GM12878 (cell line): ENCODE measurements at regions not wholly inside any gene's neighbourhood (a gene's known extent, or its start where the extent isn't known, plus 50 kb on each side); places are given as distances from the start of the nearest gene placed in this dataset.

Experiments
- ATAC-seq: fragments of 200-7000 bp; cut with Tn5 transposase; 3 replicates; pipeline ENCODE4 v1.9.1; 2020; ENCODE audit warnings: mild to moderate bottlenecking, moderate library complexity
- BruUV-seq: library from RNA; stranded (reverse); fragments of 400-500 nt; replicated peaks from 2 replicates; lab custom pipeline; 2021; lab: Mats Ljungman, UMichigan
- CTCF ChIA-PET: fragments of 300-600 bp; sonication (Branson Sonifier 250); formaldehyde crosslinking; extraction: SDS; loops from one replicate; lab custom pipeline; 2021; ENCODE audit warnings: inconsistent platforms; lab: Yijun Ruan, JAX
- POLR2A ChIA-PET: fragments of 350-600 bp; formaldehyde crosslinking; extraction: SDS; loops from one replicate; lab custom pipeline; 2021; ENCODE audit warnings: inconsistent platforms; lab: Charles Lee
- RAD21 ChIA-PET: fragments of 300-600 bp; sonication (Branson Sonifier 250); formaldehyde crosslinking; loops from one replicate; lab custom pipeline; 2023; ENCODE audit warnings: antibody characterized with exemption; ENCODE audit not compliant: unreplicated experiment; lab: Charles Lee
- SMC1A ChIA-PET: fragments of 300-600 bp; sonication (Branson Sonifier 250); formaldehyde crosslinking; loops from one replicate; lab custom pipeline; 2023; ENCODE audit not compliant: unreplicated experiment, uncharacterized antibody; lab: Charles Lee
- DNase-seq: peaks from one replicate; pipeline ENCODE4 v3.0.0-alpha.2; 2011; ENCODE audit warnings: low read depth, low spot score
- FAIRE-seq: peaks from 3 replicates; lab custom pipeline; 2011; peaks lifted over from hg19 to GRCh38; lab: Jason Lieb, UNC
- H2AFZ ChIP-seq: 2 replicates; pipeline ENCODE4 v1.6.0; 2011; ENCODE audit warnings: low read depth, low read length, control low read depth; ENCODE audit not compliant: control insufficient read depth
- H3K27ac ChIP-seq: 2 replicates; pipeline ENCODE4 v1.5.1; 2011; ENCODE audit warnings: control low read depth; ENCODE audit not compliant: control insufficient read depth, insufficient read depth
- H3K27me3 ChIP-seq, 2 experiments: replicated peaks in 1 of 2; 2 replicates each; pipeline versions ENCODE4 v1.6.0 to v1.6.1; 2011; ENCODE audit warnings: low read length in 1 of 2; ENCODE audit not compliant: control insufficient read depth in 2 of 2, insufficient read depth in 2 of 2
- H3K36me3 ChIP-seq, 2 experiments: 2 replicates each; pipeline ENCODE4 v1.5.1; 2011; ENCODE audit warnings: low read length in 1 of 2; ENCODE audit not compliant: control insufficient read depth in 2 of 2, insufficient read depth in 2 of 2
- H3K4me1 ChIP-seq: 2 replicates; pipeline ENCODE4 v1.6.1; 2011; ENCODE audit warnings: mild to moderate bottlenecking, low read length, moderate library complexity, mixed read lengths; ENCODE audit not compliant: control insufficient read depth, insufficient read depth
- H3K4me2 ChIP-seq: 2 replicates; pipeline ENCODE4 v1.6.0; 2011; ENCODE audit warnings: control low read depth; ENCODE audit not compliant: control insufficient read depth, insufficient read depth
- H3K4me3 ChIP-seq: fragments of 200-600 bp; sonication (generic); 2 replicates; pipeline ENCODE4 v1.5.1; 2016
- H3K79me2 ChIP-seq: 2 replicates; pipeline ENCODE4 v1.6.0; 2011; ENCODE audit warnings: low read length; ENCODE audit not compliant: control insufficient read depth, insufficient read depth
- H3K9ac ChIP-seq: 2 replicates; pipeline ENCODE4 v1.8.0; 2011; ENCODE audit warnings: low read length, control low read depth, mixed read lengths; ENCODE audit not compliant: control insufficient read depth, insufficient read depth
- H3K9me3 ChIP-seq: replicated peaks from 3 replicates; pipeline ENCODE4 v1.5.1; 2011; ENCODE audit warnings: mild to moderate bottlenecking, low read length; ENCODE audit not compliant: control insufficient read depth, insufficient read depth
- H4K20me1 ChIP-seq: 2 replicates; pipeline ENCODE4 v1.6.0; 2011; ENCODE audit not compliant: control insufficient read depth, insufficient read depth
- ATF3 ChIP-seq: IDR thresholded peaks from 2 replicates; pipeline ENCODE4 v1.6.1; 2011; ENCODE audit warnings: low read depth, mild to moderate bottlenecking, low read length, moderate library complexity, borderline replicate concordance; ENCODE audit errors: extremely low read depth
- JUND ChIP-seq: IDR thresholded peaks from 2 replicates; pipeline ENCODE4 v1.6.1; 2012; ENCODE audit warnings: low read depth, mild to moderate bottlenecking, low read length, improper control_type of control experiment, moderate library complexity
- PKNOX1 ChIP-seq: fragments of 450-650 bp; IDR thresholded peaks from 2 replicates; pipeline ENCODE4 v1.6.1; 2016; ENCODE audit warnings: mild to moderate bottlenecking
- TBL1XR1 ChIP-seq: IDR thresholded peaks from 2 replicates; pipeline ENCODE4 v1.6.1; 2012; ENCODE audit warnings: low read depth, low read length, improper control_type of control experiment
- WRNIP1 ChIP-seq: IDR thresholded peaks from 2 replicates; pipeline ENCODE4 v1.6.1; 2011; ENCODE audit warnings: low read depth, low read length, improper control_type of control experiment, borderline replicate concordance
- ZBTB4 ChIP-seq: fragments of 450-650 bp; formaldehyde crosslinking; IDR thresholded peaks from 2 replicates; pipeline ENCODE4 v1.4.0; 2022; ENCODE audit warnings: mild to moderate bottlenecking, moderate library complexity
- ZNF687 ChIP-seq: fragments of 450-650 bp; IDR thresholded peaks from 2 replicates; pipeline ENCODE4 v1.6.1; 2017; ENCODE audit warnings: mild to moderate bottlenecking, moderate library complexity
- WGBS: methylation state at CpG from one replicate; pipeline ENCODE4 v1.1.6; 2016; ENCODE audit warnings: low lambda C conversion rate; ENCODE audit not compliant: insufficient replicate concordance, insufficient coverage; ENCODE audit errors: missing lambda C conversion rate; 5-methylcytosine and 5-hydroxymethylcytosine counted together
- in situ Hi-C: fragments of 300-500 bp; cut with MboI; formaldehyde crosslinking; loops from 9 replicates; pipeline ENCODE4 v1.14.3; 2018; ENCODE audit warnings: mixed read lengths
- intact Hi-C: fragments of 100-400 bp; cut with micrococcal nuclease; formaldehyde crosslinking; loops from one replicate; pipeline ENCODE4 v1.14.2; 2022; ENCODE audit not compliant: unreplicated experiment

GRCh38 chr13:105974380-105974779, 561.1 kb downstream of the EFNB2 start:
- in situ Hi-C loops (no loop called here), intact Hi-C loops (no loop called here)
- TF ChIP-seq PKNOX1 (no peak), JUND (no peak), TBL1XR1 (no peak), WRNIP1 (no peak), ZNF687 (no peak), ATF3 (no peak), ZBTB4 (CRISPR knock-in tag) (no peak)
- FAIRE-seq, result no peak
- DNase-seq, result no peak
- Histone ChIP-seq H3K27me3 (no peaks in the 10 kb centered on the region), H3K36me3 (no peaks in the 10 kb centered on the region), H3K4me3 (no peak overlapping the region), H2AFZ (no peak overlapping the region), H3K9ac (no peak overlapping the region), H4K20me1 (no peaks in the 10 kb centered on the region), H3K79me2 (no peaks in the 10 kb centered on the region), H3K27ac (no peak overlapping the region), H3K4me1 (no peaks in the 10 kb centered on the region), H3K9me3 (no peaks in the 10 kb centered on the region; the same call in 2 of the 3 replicates), H3K4me2 (no peak overlapping the region)
- ChIA-PET RAD21 (no interaction called here), SMC1A (interaction anchor here (0.7 kb wide), 1 partner anchor 173 kb away, joined by 3 read pairs; no protein-coding TSS in a partner anchor), CTCF (no interaction called here), POLR2A (no interaction called here)
- no peak for ATAC-seq
- 0% methylated on average over 1 of the region's 1 CpG for WGBS
- no TSS peak for BruUV-seq
